ENCODE measurements at regions not wholly inside any gene's neighbourhood (a gene's known extent, or its start where the extent isn't known, plus 50 kb on each side); places are given as distances from the start of the nearest gene placed in this dataset.

GRCh38 chr5:86452251-86452650 lies 165.5 kb upstream of the COX7C start:
- no peak for TF ChIP-seq CTCF (IDR thresholded peaks at IDR 0.05; ENCODE audit: low read depth, low read length)
- no peak for TF ChIP-seq POLR2A (IDR thresholded peaks at IDR 0.05; ENCODE audit: extremely low read depth, insufficient read length)
- no peak for TF ChIP-seq MAX (IDR thresholded peaks at IDR 0.05; ENCODE audit: low read depth, low read length)

All from NB4 (cell line).